ENCODE measurements at regions not wholly inside any gene's neighbourhood (a gene's known extent, or its start where the extent isn't known, plus 50 kb on each side); places are given as distances from the start of the nearest gene placed in this dataset.
"Not testable (repeated sequence)": the region's sequence is repeated elsewhere in the genome, so short reads cannot be mapped to it uniquely, and the experiment has no call there.

- no peak for DNase-seq (ENCODE audit: extremely low read depth in 1 of 2, low read depth in 1 of 2)
These were observed 1481.3 kb downstream of the GATA3 start for GRCh38 chr10:9535744-9536143.

GRCh38 chr10:9545073-9545472, 1472.6 kb upstream of the CELF2 start:
- DNase-seq (ENCODE audit: extremely low read depth in 1 of 2, low read depth in 1 of 2), result no peak

GRCh38 chr10:9547936-9548904, 1469.5 kb upstream of the CELF2 start:
- DNase-seq (ENCODE audit: extremely low read depth in 1 of 2, low read depth in 1 of 2), result no peak

GRCh38 chr10:9550810-9551209, 1466.9 kb upstream of the CELF2 start:
- no peak for DNase-seq (ENCODE audit: extremely low read depth in 1 of 2, low read depth in 1 of 2)

- DNase-seq (ENCODE audit: extremely low read depth in 1 of 2, low read depth in 1 of 2), result no peak
These were observed 1463.4 kb upstream of the CELF2 start for GRCh38 chr10:9554321-9554720.

GRCh38 chr10:9560976-9561375, 1456.7 kb upstream of the CELF2 start:
- DNase-seq (ENCODE audit: extremely low read depth in 1 of 2, low read depth in 1 of 2), result no peak

- DNase-seq (ENCODE audit: extremely low read depth in 1 of 2, low read depth in 1 of 2), result no peak
These were observed 1455.7 kb upstream of the CELF2 start for GRCh38 chr10:9561821-9562505.

- DNase-seq (ENCODE audit: extremely low read depth in 1 of 2, low read depth in 1 of 2), result no peak
These were observed 1439.9 kb upstream of the CELF2 start for GRCh38 chr10:9577746-9578145.

GRCh38 chr10:9579110-9579705, 1438.5 kb upstream of the CELF2 start:
- no peak for DNase-seq (ENCODE audit: extremely low read depth in 1 of 2, low read depth in 1 of 2)

GRCh38 chr10:9582803-9583202, 1434.9 kb upstream of the CELF2 start:
- not testable (repeated sequence) for DNase-seq (ENCODE audit: extremely low read depth in 1 of 2, low read depth in 1 of 2)

- DNase-seq (ENCODE audit: extremely low read depth in 1 of 2, low read depth in 1 of 2), result no peak
These were observed 1421.2 kb upstream of the CELF2 start for GRCh38 chr10:9596368-9596920.

GRCh38 chr10:9602998-9603397, 1414.7 kb upstream of the CELF2 start:
- DNase-seq (ENCODE audit: extremely low read depth in 1 of 2, low read depth in 1 of 2), result no peak

- DNase-seq (ENCODE audit: extremely low read depth in 1 of 2, low read depth in 1 of 2), result no peak
These were observed 1413.7 kb upstream of the CELF2 start for GRCh38 chr10:9603972-9604371.

GRCh38 chr10:9605231-9605630, 1412.4 kb upstream of the CELF2 start:
- no peak for DNase-seq (ENCODE audit: extremely low read depth in 1 of 2, low read depth in 1 of 2)

GRCh38 chr10:9608602-9609001, 1409.1 kb upstream of the CELF2 start:
- DNase-seq (ENCODE audit: extremely low read depth in 1 of 2, low read depth in 1 of 2), result no peak

GRCh38 chr10:9613338-9614075, 1404.2 kb upstream of the CELF2 start:
- no peak for DNase-seq (ENCODE audit: extremely low read depth in 1 of 2, low read depth in 1 of 2)

GRCh38 chr10:9615189-9615588, 1402.5 kb upstream of the CELF2 start:
- DNase-seq (ENCODE audit: extremely low read depth in 1 of 2, low read depth in 1 of 2), result no peak

- no peak for DNase-seq (ENCODE audit: extremely low read depth in 1 of 2, low read depth in 1 of 2)
These were observed 1396.5 kb upstream of the CELF2 start for GRCh38 chr10:9621216-9621615.

GRCh38 chr10:9625304-9625703, 1392.4 kb upstream of the CELF2 start:
- DNase-seq (ENCODE audit: extremely low read depth in 1 of 2, low read depth in 1 of 2), result no peak

GRCh38 chr10:9634466-9634865, 1383.2 kb upstream of the CELF2 start:
- no peak for DNase-seq (ENCODE audit: extremely low read depth in 1 of 2, low read depth in 1 of 2)

- no peak for DNase-seq (ENCODE audit: extremely low read depth in 1 of 2, low read depth in 1 of 2)
These were observed 1382.0 kb upstream of the CELF2 start for GRCh38 chr10:9635691-9636090.

Data from stimulated activated CD8-positive, alpha-beta memory T cell treated with anti-CD3 and anti-CD28 coated beads, Interleukin-7, amount 100 ng/mL, for 48 hours (primary cell).